ENCODE measurements at regions not wholly inside any gene's neighbourhood (a gene's known extent, or its start where the extent isn't known, plus 50 kb on each side); places are given as distances from the start of the nearest gene placed in this dataset.

- no peak for DNase-seq
Observed at GRCh38 chr10:4373098-4373497, 452.9 kb upstream of the AKR1E2 start.

GRCh38 chr10:4372601-4373000 lies 453.4 kb upstream of the AKR1E2 start:
- DNase-seq, result no peak

- no peak for DNase-seq
Observed at GRCh38 chr10:4371691-4372295, 454.2 kb upstream of the AKR1E2 start.

GRCh38 chr10:4370376-4370775 lies 455.6 kb upstream of the AKR1E2 start:
- no peak for DNase-seq

DNA sequence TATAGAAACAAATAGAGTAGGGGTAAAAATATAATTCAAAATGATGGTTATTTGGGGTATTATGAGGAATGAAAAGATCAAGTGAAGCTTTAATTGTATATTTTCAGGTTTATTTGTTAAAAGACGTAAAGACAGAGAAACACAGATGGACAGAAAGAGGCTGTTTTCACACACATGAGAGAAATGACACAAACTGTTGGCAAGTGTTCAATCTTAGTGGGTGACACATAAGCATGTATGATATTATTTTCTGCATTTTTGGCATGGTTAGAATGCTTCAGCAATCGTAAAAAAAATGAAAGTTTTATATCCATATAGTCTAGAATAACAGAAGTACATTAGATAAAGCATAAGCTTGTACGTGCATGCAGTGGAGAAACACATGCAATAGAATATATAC lies 464.4 kb upstream of the AKR1E2 start:
- DNase-seq, result no peak

DNA sequence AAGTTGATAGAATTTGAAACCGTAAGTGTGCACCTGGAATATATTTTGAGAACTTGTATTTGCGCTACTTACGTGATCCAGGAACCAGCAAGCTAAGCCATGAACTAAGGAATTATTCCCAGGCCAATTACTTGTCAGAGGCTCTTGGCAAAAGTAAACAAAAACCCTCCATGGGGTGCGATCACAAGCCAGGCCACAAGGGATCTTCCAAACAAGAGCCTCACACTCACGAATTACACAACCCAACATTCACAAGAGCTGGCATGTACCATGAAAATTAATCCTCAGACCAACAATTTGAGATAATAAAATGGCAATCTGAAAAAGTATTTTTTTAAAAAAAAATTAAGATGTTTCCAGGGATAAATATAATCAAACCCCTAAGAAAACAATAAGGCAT lies 467.0 kb upstream of the AKR1E2 start:
- no peak for DNase-seq

GRCh38 chr10:4357911-4358310 lies 468.1 kb upstream of the AKR1E2 start:
- no peak for DNase-seq

GRCh38 chr10:4355350-4355749 lies 470.7 kb upstream of the AKR1E2 start:
- no peak for DNase-seq

- no peak for DNase-seq
Observed at GRCh38 chr10:4354382-4354812, 471.6 kb upstream of the AKR1E2 start.

- DNase-seq, result no peak
Observed at GRCh38 chr10:4353964-4354363, 472.0 kb upstream of the AKR1E2 start.

DNA sequence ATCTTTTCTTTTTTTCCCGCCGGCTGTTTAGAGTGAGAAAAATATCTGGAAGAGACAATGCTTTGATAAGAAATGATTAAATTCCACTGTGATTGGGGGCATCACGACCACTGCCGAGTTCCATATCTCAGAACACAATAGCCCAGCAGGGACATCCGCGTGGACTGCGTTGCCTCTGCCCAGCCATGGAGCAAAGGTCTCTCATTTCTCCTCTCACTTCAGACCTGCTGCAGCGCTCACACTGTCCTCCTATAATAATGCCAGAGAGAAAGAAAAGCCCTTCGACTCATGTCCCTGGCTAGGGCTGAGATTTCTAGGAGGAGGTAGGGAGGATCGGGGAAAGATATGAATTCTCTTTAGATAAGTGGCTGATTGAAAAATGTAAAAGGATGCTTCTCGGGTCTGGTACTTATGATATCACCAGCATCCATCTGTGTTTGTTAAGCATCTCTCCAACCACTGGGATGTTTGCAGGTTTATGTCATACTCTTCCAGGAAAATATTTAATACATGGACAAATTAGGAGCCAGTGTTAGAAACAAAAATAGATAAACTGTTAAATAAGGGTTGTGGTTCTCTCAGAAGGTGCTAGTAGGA lies 472.9 kb upstream of the AKR1E2 start:
- no peak for DNase-seq

DNA sequence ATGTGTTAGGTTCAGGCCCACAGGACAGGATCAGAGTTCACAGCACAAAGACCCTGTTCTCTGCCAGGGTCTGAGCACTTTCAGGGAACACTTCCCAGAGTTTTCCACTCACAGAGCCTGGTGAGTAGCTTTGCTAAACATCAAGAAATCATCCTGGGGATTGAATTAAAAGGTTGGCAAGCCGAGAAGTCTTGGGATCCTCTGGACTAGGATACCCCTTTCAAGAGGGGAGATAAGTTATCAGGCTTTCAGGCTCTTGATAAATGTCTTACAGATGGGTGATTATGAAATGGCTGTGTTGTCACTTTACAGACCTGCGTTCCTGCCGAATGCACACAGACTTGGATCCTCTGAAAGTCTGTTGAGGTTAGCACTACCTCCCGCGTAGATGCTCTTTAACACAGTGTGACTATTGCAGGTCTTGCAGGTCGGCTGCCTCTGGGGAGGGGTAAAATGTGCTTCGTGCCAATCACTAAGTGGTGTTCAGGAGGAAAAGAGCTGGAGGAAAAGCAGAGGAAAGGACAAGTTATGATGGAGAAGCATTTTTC lies 473.5 kb upstream of the AKR1E2 start:
- no peak for DNase-seq

DNA sequence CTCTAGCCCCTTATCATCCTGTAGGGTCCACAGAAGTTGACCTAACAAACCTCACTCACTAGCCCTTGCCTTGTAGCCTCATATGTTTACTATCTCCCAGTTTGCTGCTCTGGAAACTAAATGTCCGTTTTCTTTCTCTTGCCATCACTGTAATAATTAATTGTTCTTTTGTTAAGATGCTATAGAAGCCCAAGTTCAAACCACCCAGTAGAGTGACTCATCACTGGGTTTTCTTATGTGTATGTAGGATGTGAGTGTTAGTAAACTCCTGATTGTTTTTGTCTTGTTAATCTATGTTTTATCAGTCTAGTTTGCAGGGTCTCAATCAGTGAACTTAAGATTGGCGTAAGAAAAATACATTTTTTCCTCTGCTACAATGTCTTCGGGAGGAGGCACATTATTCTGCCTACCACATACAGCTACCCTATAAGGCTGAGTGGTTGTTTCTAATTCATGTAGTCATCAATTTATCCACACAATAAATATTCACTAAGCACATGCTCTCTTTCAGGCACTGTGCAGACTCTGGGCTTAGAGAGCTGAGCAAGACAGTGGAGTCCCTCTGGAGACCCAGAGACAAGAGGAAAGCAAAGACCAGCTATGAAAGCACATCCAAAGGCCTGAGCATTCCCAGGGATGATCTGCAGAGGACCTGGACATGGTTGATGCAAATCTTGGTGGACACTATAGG lies 474.1 kb upstream of the AKR1E2 start:
- DNase-seq, result no peak

DNA sequence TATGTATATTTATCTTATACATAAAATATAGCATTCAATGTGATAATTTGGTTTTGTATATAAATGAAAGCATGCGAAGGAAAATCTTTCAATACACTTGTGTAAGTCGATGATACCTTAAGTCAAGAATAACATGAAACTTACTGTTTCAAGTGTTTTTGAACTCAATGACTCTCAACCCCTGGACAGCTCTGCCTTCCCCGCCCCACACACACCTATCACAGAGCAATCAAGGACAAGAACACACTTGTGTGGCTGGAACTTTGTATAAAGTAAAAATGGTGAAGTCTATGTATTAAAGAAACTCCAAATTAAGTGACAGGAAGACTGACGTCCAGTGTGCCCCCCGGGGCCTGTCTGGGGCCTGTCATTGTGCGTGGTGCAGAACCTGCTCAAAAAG lies 478.6 kb upstream of the AKR1E2 start:
- no peak for DNase-seq

GRCh38 chr10:4345877-4346646 lies 479.9 kb upstream of the AKR1E2 start:
- no peak for DNase-seq

- DNase-seq, result peak; percentile 11 to 47
Observed at GRCh38 chr10:4344492-4344994, 481.5 kb upstream of the AKR1E2 start.

DNA sequence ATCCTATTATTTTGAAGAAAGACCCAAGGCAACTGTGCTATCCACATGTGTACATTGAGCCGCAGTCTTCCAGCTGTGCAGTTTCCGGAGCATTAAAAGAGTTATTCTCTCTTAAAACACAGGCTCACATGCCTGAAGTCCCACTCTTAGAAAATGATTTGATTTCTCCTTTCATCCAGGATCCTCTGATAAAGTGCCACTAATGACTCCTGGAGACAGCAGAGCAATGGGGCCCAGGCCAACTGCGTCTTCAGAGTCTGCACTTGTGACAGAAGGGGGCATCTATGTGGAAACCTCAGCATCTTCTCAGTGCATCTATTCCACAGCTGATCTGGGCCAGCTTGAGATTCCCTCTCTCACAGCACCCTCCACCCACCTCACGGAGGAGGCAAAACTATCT lies 482.1 kb upstream of the AKR1E2 start:
- DNase-seq, result no peak

DNA sequence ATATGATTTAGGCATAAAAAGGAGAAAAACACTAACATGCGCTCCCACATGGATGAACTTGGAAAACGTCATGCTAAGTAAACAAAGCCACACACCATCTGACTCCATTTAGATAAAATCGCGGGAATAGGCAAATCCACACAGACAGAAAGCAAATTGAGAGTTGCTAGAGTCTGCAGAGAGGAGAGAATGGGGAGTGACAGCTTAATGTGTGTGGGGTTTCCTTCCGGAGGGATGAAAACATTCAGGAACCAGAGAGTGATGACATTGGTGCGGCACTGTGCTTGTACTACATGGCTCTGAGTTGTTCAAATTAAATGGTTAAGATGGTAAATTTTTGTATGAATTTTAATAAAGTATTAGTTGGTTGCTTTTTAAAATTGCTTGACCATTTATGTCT lies 482.9 kb upstream of the AKR1E2 start:
- no peak for DNase-seq

DNA sequence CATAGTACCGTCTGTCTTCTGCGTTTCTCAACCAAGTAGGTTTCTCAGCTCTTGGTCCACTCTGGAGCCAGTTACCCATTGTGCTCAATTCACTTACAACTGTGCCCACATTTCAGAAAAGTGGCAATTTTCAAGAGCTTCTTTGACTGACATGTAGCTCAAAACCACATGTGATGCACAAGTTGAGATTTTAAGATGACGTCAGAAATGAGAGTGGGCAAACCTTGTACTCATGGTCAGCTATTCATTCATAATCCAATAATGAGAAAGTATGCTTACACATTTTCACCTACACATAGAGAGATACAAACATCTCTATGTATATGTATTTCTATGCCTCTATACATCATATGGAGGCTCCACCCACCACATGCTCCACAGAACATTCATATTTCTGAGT lies 487.2 kb upstream of the AKR1E2 start:
- DNase-seq, result no peak

DNA sequence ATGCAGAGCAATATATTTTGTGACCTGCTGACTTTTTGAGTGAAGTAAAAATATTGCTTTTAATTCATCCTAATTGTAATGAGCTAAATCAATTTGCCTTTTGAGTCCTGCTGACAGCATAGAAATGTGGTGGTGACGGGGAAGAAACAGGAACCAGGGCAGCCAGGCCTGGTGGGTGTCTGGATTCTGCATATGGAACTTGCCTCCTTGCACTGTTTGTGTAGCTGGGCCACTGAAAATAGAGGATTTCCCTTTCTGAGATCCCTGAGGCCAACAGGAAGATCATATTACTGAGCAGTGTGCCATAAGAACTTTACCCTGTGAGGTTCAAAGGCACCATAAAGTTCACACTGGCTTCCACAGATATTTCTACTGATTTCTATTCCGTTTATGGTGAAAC lies 488.4 kb upstream of the AKR1E2 start:
- no peak for DNase-seq

GRCh38 chr10:4334871-4335270 lies 491.1 kb upstream of the AKR1E2 start:
- no peak for DNase-seq

- no peak for DNase-seq
Observed at GRCh38 chr10:4334015-4334414, 492.0 kb upstream of the AKR1E2 start.

DNA sequence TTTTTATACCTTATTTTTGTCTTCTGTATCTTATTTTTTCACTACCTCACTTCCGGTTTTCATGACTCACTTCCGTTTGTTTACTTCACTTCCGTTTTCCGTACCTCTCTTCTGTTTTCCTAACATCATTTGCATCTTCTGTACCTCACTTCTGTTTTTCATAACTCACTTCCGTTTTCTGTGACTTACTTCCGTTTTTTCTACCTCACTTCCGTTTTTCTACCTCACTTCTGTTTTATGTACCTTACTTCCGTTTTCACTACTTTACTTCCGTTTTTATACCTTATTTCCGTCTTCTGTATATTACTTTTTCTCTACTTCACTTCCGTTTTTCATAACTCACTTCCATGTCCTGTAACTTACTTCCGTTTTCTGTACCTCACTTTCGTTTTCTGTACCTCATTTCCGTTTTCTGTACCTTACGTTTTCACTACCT lies 492.5 kb upstream of the AKR1E2 start:
- no peak for DNase-seq
